ENCODE measurements at regions not wholly inside any gene's neighbourhood (a gene's known extent, or its start where the extent isn't known, plus 50 kb on each side); places are given as distances from the start of the nearest gene placed in this dataset.

DNA sequence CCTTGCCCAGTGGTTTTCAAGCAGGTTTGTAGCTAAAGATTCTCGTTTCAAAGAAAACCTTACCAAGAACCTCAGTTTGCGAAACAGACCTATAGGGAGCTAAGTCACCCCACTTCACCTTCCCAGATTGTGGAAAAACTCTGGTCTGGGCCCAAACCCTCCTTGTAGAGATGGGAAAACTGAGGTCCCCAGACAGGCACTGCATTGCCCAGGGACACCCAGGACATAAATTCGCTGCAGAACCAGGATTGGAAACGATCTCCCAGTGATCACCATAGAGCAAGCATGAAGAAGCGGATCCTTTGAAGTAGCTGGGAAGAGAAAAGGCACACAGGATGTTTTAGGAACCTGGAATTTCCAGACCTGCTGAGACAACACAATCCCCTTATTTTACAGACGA, 85.6 kb upstream of the PIAS1 start:
- TF ChIP-seq CTCF (conservative IDR thresholded peaks at IDR 0.05) (no peak), EZH2 (IDR thresholded peaks at IDR 0.05; ENCODE audit: low read depth) (no peak)
